ENCODE measurements at regions not wholly inside any gene's neighbourhood (a gene's known extent, or its start where the extent isn't known, plus 50 kb on each side); places are given as distances from the start of the nearest gene placed in this dataset.

DNA sequence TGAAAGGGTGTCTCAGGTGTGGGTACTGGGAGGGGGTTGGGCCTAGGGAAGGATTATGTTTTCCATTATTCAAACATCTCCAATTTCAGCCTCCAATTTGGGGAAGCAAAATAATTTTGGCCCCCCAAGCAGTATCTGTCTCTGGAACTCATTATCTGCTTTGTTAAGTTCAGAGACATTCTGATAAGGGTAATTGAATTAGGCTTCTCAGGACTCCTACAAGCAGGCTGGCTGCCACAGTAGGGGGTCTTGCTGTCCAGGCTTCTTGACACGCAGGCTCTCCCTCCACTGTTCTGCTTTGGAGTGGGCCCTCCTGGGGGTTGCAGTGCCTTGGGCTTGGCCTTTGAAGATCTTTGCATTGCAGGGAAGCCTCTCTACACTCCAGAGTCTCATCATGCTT, 108.1 kb upstream of the SIX2 start:
- no peaks in the 10 kb centered on the region for H3K27me3 ChIP-seq (ENCODE audit: low read depth)
- H3K36me3 ChIP-seq, result no peaks in the 10 kb centered on the region
- no peak overlapping the region for H3K27ac ChIP-seq (replicated peaks)
- no peaks in the 10 kb centered on the region for H3K9me3 ChIP-seq (replicated peaks)
- no peak for DNase-seq
- no peaks in the 10 kb centered on the region for H3K4me1 ChIP-seq
- no peak for TF ChIP-seq CTCF (IDR thresholded peaks at IDR 0.05; ENCODE audit: borderline replicate concordance)
- no peak overlapping the region for H3K4me3 ChIP-seq
- intact Hi-C loops (cut with micrococcal nuclease), result no loop called here

DNA sequence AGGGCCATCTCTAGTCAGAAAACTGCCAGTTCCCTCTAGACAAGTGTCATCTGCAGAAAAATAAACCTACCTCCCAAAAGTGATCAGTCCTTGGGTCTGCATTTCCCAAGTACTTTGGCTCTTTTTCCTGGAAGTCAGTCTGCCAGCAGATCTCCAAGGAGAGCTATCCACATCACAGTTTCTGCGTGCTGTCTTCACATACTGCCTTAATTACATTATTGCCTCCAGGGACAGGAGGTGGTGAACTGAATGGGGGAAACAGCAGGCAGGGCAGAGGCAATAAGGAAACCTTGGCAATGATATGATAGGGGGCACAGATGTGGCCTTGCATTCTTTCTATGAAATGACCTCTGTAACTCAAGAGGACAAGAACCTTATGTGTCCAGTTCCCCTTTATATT, 105.9 kb upstream of the SIX2 start:
- intact Hi-C loops (cut with micrococcal nuclease), result no loop called here
- peaks cover 8% of the 10 kb centered on the region for H3K27me3 ChIP-seq (ENCODE audit: low read depth)
- no peaks in the 10 kb centered on the region for H3K36me3 ChIP-seq
- H3K4me3 ChIP-seq, result no peak overlapping the region
- no peaks in the 10 kb centered on the region for H3K9me3 ChIP-seq (replicated peaks)
- no peaks in the 10 kb centered on the region for H3K4me1 ChIP-seq
- TF ChIP-seq CTCF (IDR thresholded peaks at IDR 0.05; ENCODE audit: borderline replicate concordance), result no peak
- no peak overlapping the region for H3K27ac ChIP-seq (replicated peaks)
- DNase-seq, result no peak

DNA sequence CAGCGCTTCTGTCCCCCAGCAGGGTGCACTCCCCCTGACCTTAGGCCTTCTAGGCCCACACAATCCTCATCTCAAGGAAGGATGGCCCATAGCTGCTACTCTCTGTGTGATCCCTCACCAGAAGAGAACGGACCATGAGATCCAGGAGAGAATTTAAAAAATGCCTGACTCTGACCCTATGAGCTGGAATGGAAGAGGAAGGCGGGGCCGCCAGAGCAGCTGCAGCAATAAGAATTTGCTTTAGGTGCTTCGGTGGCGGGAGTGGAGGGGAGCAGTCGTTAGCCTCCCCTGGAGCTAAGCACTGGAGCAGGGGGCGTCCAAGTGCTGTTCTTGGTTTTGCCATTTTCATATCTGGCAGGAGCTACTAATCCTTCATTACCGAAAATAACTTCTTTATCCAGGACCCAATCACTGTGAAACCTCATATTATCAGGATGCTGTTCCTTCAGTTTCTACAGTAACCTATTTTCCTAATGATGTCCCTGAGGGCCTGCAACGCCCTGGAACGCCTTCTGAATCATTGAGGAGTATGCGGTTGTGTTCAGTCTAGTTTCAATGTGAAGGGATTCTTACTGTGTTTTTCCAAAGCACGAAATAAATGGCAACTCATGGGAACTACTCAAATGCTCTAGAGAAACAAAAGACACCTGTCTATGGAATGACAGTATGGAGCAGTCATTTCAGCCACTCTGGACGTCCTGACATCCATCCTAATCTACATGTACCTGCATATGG, 105.1 kb upstream of the SIX2 start:
- DNase-seq, result no peak
- Histone ChIP-seq H3K4me1 (no peaks in the 10 kb centered on the region), H3K36me3 (no peaks in the 10 kb centered on the region), H3K27me3 (ENCODE audit: low read depth) (peaks cover 8% of the 10 kb centered on the region), H3K4me3 (no peak overlapping the region), H3K27ac (replicated peaks) (no peak overlapping the region), H3K9me3 (replicated peaks) (no peaks in the 10 kb centered on the region)
- intact Hi-C loops (cut with micrococcal nuclease), result no loop called here
- TF ChIP-seq CTCF (IDR thresholded peaks at IDR 0.05; ENCODE audit: borderline replicate concordance), result no peak

DNA sequence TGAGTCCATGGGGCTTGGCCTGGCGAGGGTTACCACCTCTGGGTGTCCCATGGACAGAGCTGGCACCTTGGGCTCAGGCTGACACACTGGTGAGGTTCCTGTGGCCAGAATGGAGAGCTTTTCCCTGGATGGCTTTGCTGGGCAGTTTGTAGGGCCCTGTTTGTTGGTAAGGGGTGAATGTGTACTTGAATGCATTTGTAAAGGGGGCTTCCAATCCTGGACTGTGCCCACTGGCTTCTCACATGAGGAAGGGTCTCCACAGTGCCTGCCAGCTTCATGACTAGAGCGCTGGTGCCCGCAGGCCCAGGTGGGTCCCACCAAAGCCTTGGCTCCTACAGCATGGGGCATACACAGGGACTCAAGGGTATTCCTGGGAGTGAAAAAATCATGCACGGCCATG, 103.5 kb upstream of the SIX2 start:
- Histone ChIP-seq H3K27me3 (ENCODE audit: low read depth) (peaks cover 8% of the 10 kb centered on the region), H3K27ac (replicated peaks) (no peak overlapping the region), H3K4me1 (no peaks in the 10 kb centered on the region), H3K9me3 (replicated peaks) (no peaks in the 10 kb centered on the region), H3K4me3 (no peak overlapping the region), H3K36me3 (no peaks in the 10 kb centered on the region)
- DNase-seq, result no peak
- intact Hi-C loops (cut with micrococcal nuclease), result no loop called here
- no peak for TF ChIP-seq CTCF (IDR thresholded peaks at IDR 0.05; ENCODE audit: borderline replicate concordance)

- DNase-seq, result no peak
Observed at GRCh38 chr2:45105050-45105582, 95.9 kb upstream of the SIX2 start.

More at GRCh38 chr2:45105050-45105582, 95.9 kb upstream of the SIX2 start:
- intact Hi-C loops (cut with micrococcal nuclease), result no loop called here
- H3K27me3 ChIP-seq (ENCODE audit: low read depth), result peaks cover 24% of the 10 kb centered on the region
- no peak overlapping the region for H3K27ac ChIP-seq (replicated peaks)
- TF ChIP-seq CTCF (IDR thresholded peaks at IDR 0.05; ENCODE audit: borderline replicate concordance), result no peak
- no peak overlapping the region for H3K4me3 ChIP-seq
- H3K36me3 ChIP-seq, result no peaks in the 10 kb centered on the region
- peaks cover 8% of the 10 kb centered on the region for H3K9me3 ChIP-seq (replicated peaks)
- no peaks in the 10 kb centered on the region for H3K4me1 ChIP-seq
